SK-N-MC (cell line): ENCODE measurements at regions not wholly inside any gene's neighbourhood (a gene's known extent, or its start where the extent isn't known, plus 50 kb on each side); places are given as distances from the start of the nearest gene placed in this dataset.

ENCODE experiments used
- EZH2 ChIP-seq: fragments of 200-600 bp; sonication (generic); IDR thresholded peaks from one replicate; pipeline ENCODE4 v1.6.1; 2017; ENCODE audit warnings: antibody characterized with exemption
- FOXP2 ChIP-seq: optimal IDR thresholded peaks from 2 replicates; pipeline ENCODE3; 2011; ENCODE audit warnings: mild to moderate bottlenecking, moderate library complexity; ENCODE audit not compliant: insufficient read depth; ENCODE audit errors: extremely low read length, control extremely low read depth
- POLR2AphosphoS5 ChIP-seq: IDR thresholded peaks from 2 replicates; pipeline ENCODE4 v1.6.1; 2012; ENCODE audit warnings: mild to moderate bottlenecking, low read depth, low read length, borderline replicate concordance

DNA sequence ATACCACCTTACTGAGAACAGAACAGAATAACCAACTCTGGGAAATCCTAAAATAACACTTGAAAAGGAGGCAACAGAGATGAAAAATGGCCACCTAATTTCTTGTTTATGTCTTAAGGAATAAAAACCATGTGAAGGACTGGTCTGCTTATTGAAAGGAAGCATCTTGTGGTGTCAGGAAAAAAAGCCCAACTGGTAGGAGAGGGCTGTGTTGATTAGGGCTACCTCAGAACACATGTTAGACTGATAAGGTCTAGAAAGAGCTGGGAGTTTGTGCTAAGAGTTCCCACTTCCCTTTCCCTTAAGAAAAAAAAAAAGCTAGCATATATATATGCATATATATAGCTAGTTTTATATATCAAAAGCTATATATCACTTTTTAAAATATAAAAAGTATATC is 425.3 kb upstream of the BTBD3 start:
- no peak for TF ChIP-seq POLR2AphosphoS5
- no peak for TF ChIP-seq EZH2
- no peak for TF ChIP-seq FOXP2
